GM19463 (cell line): ENCODE measurements at regions not wholly inside any gene's neighbourhood (a gene's known extent, or its start where the extent isn't known, plus 50 kb on each side); places are given as distances from the start of the nearest gene placed in this dataset.
"Not testable (repeated sequence)": the region's sequence is repeated elsewhere in the genome, so short reads cannot be mapped to it uniquely, and the experiment has no call there.

Experiments
- ATAC-seq: cut with Tn5 transposase; IDR thresholded peaks from one replicate; pipeline ENCODE4 v1.9.1; 2021; ENCODE audit warnings: mild to moderate bottlenecking, moderate library complexity; ENCODE audit not compliant: unreplicated experiment

DNA sequence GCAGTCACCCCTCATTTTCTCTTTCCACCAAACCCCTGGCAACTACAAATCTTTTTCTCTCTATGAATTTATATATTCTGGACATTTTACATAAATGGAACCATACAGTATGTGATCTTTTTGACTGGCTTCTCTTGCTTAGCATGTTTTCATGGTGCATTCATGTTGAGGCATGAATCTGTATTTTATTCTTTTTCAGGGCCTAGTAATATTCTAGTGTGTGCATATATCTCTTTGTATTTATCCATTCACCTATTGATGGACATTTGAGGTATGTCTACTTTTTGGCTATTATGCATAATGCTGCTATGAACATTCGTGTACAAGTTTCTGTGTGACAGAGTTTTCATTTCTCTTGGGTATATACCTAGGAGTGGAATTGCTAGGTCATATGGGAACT is 78.2 kb downstream of the HACD1 start:
- no peak for ATAC-seq

DNA sequence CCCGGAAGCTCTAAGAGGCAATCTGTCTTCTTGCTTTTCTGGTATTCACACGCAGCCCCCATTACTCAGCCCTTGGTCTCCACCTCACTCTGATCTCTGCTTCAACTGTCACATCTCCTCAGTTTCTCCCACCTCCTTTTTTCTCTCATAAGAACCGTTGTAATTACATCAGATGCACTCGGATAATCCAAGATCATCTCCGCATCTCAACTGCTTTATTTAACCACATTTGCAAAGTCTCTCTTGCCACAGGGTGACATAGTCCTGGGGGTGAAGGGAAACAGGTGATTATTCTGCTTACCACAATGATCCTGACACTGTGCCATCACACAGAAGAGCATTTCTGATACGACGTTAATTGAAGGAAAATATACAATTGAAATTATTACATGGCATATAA is 79.9 kb downstream of the HACD1 start:
- no peak for ATAC-seq

DNA sequence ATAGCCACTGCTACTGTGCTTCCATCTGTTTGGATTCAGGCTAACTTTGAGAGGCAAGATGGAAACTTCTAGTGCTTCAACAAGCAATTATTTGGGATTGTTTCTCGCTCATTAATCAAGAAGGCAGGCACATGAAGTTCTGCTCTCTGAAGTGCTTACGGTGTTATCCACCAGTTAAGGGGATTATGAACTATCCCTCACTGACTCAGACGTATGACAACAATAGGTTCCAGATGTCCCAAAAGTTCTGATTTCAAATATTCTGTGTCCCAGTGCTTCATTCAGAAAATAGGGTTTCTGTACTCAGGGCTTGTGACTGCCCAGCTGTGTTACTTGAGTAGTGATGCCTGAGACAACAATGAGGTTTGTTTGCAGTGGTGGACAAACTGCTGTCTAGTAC is 81.0 kb downstream of the HACD1 start:
- no peak for ATAC-seq

DNA sequence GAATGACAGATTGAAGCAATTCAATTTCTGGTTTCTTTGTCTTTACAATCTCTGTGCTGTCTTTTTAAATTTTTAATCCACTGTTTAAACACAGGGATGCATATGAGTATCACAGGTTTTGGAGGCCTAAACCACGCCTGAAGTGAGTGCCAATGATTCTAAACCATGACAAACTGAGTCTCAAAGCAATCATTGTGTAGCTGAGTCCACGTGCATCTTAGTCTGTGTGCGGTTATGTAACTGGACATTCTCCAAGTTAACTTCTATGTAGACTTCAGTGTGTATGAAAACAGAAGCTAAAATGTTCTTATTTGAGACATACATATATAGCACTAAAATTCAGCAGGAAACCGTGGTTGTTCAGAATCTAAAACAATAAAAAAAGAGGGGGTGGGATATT is 79.3 kb upstream of the ST8SIA6 start:
- ATAC-seq, result no peak

DNA sequence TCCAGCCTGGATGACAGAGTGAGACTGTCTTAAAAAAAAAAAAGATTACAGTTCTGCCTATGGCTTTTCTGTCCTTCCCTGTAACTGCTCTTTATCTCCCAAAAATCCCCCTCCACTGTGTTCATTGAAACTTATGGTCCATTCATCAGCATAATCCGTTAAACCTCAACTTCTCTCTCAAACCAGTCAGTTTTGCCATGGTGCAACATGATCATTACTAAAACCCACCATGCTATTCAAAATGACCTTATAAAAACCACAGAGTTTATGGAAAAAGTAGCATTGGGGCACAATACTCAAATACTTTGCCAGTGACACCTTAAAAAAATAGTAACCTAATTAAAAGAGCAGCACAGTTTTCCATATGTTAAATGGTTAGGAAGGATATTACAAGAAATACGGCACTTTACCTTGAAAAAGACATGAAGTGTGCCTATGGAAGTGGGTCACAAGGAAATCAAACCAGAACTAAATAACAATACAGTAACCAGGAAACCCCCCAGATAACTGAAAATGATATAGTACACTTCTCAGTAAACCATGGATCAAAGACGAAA is 74.0 kb upstream of the ST8SIA6 start:
- no peak for ATAC-seq

DNA sequence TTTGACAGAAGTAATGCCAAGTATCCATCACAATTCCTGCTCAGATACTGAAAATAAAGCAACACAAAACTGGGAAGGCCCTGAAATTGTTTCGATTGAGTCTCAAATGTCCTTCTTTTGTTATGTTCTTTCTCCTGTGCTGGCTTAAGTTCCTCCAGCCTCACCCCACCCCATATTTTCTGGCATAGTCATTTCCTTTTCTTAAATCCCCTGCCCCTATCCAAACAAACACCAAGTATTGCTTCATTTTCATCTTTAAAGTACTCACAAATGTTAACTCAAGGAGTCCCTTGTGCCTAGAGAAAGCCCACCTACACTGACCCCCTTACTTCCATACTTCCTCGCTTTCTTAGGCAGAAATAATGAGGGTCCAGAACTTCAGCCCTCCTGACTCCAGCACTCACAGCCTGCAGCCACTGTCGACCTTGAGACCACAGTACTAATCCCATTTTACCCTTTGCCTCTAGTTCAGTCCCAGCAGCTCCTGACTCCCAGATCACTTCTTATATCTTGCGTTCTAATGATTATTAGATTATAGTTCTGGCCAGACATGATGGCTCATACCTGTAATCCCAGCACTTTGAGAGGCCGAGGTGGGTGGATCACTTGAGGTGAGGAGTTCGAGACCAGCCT is 73.2 kb upstream of the ST8SIA6 start:
- ATAC-seq, result no peak

DNA sequence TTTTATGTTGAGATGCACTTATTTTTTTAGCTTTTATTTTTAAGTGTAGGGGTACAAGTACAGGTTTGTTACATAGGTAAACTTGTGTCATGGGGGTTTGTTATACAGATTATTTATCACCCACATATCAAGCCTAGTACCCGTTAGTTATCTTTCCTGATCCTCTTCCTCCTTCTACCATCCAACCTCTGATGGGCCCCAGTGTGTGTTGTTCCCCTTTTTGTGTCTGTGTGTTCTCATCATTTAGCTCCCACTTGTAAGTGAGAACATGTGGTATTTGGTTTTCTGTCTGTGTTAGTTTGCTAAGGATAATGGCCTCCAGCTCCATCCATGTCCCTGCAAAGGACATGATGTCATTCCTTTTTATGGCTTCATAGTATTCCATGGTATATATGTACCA is 72.2 kb upstream of the ST8SIA6 start:
- ATAC-seq, result not testable (repeated sequence)

- ATAC-seq, result no peak
Observed at GRCh38 chr10:17523917-17524316, 69.5 kb upstream of the ST8SIA6 start.

- ATAC-seq, result no peak
Observed at GRCh38 chr10:17523246-17523753, 68.9 kb upstream of the ST8SIA6 start.

DNA sequence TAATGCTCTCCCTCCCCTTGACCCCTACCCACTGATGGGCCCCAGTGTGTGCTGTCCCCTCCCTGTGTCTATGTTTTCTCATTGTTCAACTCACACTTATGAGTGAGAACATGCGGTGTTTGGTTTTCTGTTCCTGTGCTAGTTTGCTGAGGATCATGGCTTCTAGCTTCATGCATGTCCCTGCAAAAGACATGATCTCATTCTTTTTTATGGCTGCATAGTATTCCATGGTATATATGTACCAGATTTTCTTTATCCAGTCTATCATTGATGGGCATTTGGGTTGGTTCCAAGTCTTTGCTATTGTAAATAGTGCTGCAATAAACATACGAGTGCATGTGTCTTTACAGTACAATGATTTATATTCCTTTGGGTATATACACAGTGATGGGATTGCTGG is 67.9 kb upstream of the ST8SIA6 start:
- ATAC-seq, result not testable (repeated sequence)

GRCh38 chr10:17519457-17519856 is 65.1 kb upstream of the ST8SIA6 start:
- ATAC-seq, result no peak

GRCh38 chr10:17518338-17518737 is 63.9 kb upstream of the ST8SIA6 start:
- ATAC-seq, result no peak

- no peak for ATAC-seq
Observed at GRCh38 chr10:17516376-17516775, 62.0 kb upstream of the ST8SIA6 start.

DNA sequence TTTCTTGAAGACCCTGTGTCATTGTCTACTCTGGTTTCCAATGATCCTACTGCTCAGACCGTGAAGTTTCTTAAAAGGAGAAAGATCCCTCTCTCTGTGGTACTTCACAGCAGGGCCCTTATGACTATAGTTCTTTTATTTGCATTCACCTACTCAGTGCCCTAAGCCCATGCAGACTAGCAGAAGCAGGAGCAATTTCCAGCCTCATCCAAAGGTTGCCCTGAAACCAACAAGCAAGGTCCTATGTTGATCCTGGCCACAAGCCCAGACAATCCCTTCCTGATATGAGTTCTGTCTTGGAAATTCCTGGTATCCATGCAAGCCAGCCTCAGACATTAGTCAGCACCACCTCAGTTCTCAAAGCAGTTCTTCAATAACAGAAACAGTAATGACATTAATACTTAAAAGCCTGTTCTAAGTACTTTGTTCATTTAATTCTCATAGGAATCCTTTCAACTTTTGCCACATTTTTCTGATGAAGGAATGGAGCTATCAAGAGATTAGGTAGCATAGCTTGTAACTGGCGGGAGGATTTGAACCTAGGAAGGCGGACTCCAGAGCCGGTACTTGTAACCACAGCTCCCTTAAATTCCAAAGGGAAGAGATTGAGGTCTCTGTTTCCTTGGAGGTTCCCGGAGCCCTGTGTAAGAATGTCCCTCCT is 58.1 kb upstream of the ST8SIA6 start:
- no peak for ATAC-seq

DNA sequence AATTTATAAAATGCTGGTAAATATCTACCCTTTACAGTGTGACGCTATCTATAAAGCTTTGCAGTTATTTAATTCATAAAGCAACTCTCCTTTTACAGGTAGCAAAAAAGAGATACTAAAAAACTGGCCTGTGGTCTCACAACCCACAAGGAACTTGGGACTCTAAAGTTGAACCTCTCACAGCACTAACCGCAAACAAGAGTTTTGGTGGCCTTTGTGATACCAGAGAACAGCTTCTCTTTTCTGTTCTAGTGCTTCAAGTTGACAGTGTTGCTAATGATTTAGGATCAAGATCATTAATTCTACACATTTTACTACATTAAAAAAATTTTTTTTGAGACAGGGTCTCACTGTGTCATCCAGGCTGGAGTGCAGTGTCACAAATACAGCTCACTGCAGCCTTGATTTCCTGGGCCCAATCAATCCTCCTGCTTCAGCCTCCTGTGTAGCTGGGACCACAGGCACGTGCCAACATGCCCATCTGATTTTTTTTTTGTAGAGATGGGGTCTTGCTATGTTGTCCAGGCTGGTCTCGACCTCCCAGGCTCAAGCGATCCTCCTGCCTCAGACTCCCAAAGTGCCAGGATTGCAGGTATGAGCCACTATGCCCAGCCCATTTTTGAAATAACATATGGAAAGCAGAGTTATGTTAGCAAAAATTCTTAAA is 56.0 kb upstream of the ST8SIA6 start:
- peak; percentile 67 for ATAC-seq

DNA sequence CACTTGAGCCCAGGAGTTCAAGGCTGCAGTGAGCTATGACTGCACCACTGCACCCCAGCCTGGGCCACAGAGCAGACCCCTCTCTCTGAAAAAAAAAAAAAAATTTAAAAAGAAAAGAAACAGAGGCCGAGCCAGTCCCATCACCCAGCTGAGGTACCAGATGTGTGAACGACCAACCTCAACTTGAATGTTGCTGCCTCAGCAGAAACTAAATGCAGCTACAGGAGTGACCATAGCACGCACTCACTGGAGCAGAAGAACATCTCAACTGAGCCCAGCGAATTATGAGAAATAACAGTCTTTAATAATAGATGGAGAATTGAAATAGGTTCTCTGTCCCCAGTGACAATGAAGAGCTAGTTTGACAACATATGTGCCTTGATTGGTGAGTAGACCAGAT is 53.1 kb upstream of the ST8SIA6 start:
- ATAC-seq, result no peak

GRCh38 chr10:17506856-17507471 is 52.6 kb upstream of the ST8SIA6 start:
- ATAC-seq, result no peak

- ATAC-seq, result no peak
Observed at GRCh38 chr10:17506390-17506789, 52.0 kb upstream of the ST8SIA6 start.

DNA sequence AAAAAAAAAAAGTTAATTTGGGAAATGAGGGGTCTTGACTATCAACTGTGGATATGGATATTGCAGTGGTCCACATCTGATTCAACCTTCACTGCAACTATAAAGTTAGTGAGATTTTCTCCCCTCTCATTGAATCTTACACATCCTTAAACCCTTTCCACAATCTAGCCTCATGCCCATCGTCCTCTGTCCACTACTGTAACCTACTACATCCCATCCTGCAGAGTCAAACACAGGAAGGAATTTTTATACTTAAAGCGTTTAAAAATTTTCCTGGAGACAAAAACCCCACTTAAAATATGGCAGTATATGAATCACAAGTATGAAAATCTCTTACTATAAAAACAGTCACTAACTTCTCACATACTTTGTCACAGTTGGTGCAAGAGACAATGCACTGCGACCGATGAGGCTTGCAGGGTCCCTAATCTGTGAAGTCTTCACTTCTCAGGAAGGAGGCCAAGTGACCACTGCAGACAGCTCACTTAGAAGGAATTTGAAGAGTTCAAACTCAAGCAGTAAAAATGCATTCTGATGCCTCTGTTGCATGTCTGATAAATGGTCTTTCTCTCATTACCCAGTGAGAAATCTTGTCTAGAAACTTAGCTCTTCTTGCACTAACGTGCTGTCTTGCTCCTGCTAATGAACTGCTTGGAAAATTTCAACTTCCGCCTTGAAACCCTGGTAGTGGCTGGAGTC is 50.3 kb upstream of the ST8SIA6 start:
- no peak for ATAC-seq
